GM23338 (cell line): ENCODE measurements at regions not wholly inside any gene's neighbourhood (a gene's known extent, or its start where the extent isn't known, plus 50 kb on each side); places are given as distances from the start of the nearest gene placed in this dataset.

ENCODE experiments used
- ATAC-seq: fragments of 200-7000 bp; cut with Tn5 transposase; 3 replicates; pipeline ENCODE4 v1.9.1; 2020
- DNase-seq: peaks from one replicate; pipeline ENCODE4 v3.0.0-alpha.2; 2015; ENCODE audit warnings: low spot score
- H2AFZ ChIP-seq: fragments of 200-600 bp; sonication (generic); 2 replicates; pipeline ENCODE4 v1.8.0; 2016; ENCODE audit warnings: antibody characterized with exemption, mild to moderate bottlenecking, moderate library complexity
- H3F3A ChIP-seq: fragments of 200-600 bp; sonication (generic); replicated peaks from 2 replicates; pipeline ENCODE4 v1.8.0; 2017; ENCODE audit warnings: antibody characterized with exemption, mixed run types, low read depth
- H3K27ac ChIP-seq: fragments of 200-600 bp; sonication (generic); 2 replicates; pipeline ENCODE4 v1.6.1; 2016; ENCODE audit warnings: low read depth
- H3K27me3 ChIP-seq: fragments of 200-600 bp; sonication (generic); 2 replicates; pipeline ENCODE4 v1.8.0; 2016; ENCODE audit warnings: mild to moderate bottlenecking, mixed run types, moderate library complexity; ENCODE audit not compliant: insufficient read depth
- H3K36me3 ChIP-seq: fragments of 200-600 bp; sonication (generic); 2 replicates; pipeline ENCODE4 v1.8.0; 2016; ENCODE audit warnings: mild to moderate bottlenecking; ENCODE audit not compliant: insufficient read depth
- H3K4me1 ChIP-seq: fragments of 200-600 bp; sonication (generic); 2 replicates; pipeline ENCODE4 v1.8.0; 2016; ENCODE audit warnings: mild to moderate bottlenecking, moderate library complexity; ENCODE audit not compliant: insufficient read depth
- H3K4me2 ChIP-seq: fragments of 200-600 bp; sonication (generic); 2 replicates; pipeline ENCODE4 v1.7.1; 2017; ENCODE audit warnings: mixed run types
- H3K4me3 ChIP-seq: fragments of 200-600 bp; sonication (generic); 2 replicates; pipeline ENCODE4 v1.6.1; 2016; ENCODE audit warnings: mixed run types
- H3K79me2 ChIP-seq: fragments of 200-600 bp; sonication (generic); replicated peaks from 2 replicates; pipeline ENCODE4 v1.8.0; 2017; ENCODE audit warnings: mild to moderate bottlenecking; ENCODE audit not compliant: insufficient read depth
- H3K9me2 ChIP-seq: fragments of 200-600 bp; sonication (generic); 2 replicates; pipeline ENCODE4 v1.8.0; 2017; ENCODE audit not compliant: insufficient read depth
- H4K20me1 ChIP-seq: fragments of 200-600 bp; sonication (generic); replicated peaks from 2 replicates; pipeline ENCODE4 v1.8.0; 2017; ENCODE audit warnings: mild to moderate bottlenecking; ENCODE audit not compliant: insufficient read depth
- H3K27ac Mint-ChIP-seq: 2 replicates; pipeline ENCODE4 v1.8.0; 2020; ENCODE audit warnings: inconsistent platforms, mild to moderate bottlenecking, moderate library complexity, mixed read lengths
- H3K27me3 Mint-ChIP-seq: 3 replicates; pipeline ENCODE4 v1.8.0; 2022; ENCODE audit warnings: low read depth, mild to moderate bottlenecking, moderate library complexity, mixed read lengths, inconsistent platforms; ENCODE audit not compliant: insufficient read depth, poor library complexity
- H3K36me3 Mint-ChIP-seq: 3 replicates; pipeline ENCODE4 v1.8.0; 2021; ENCODE audit warnings: low read depth, mild to moderate bottlenecking, inconsistent platforms, moderate library complexity, mixed read lengths
- H3K4me1 Mint-ChIP-seq: 3 replicates; pipeline ENCODE4 v1.8.0; 2020; ENCODE audit warnings: mild to moderate bottlenecking, inconsistent platforms, mixed read lengths
- H3K4me3 Mint-ChIP-seq: 3 replicates; pipeline ENCODE4 v1.8.0; 2021; ENCODE audit warnings: moderate library complexity, mild to moderate bottlenecking, inconsistent platforms, mixed read lengths
- H3K9me3 Mint-ChIP-seq: 3 replicates; pipeline ENCODE4 v1.8.0; 2020; ENCODE audit warnings: moderate library complexity, mild to moderate bottlenecking, inconsistent platforms, mixed read lengths
- EZH2 ChIP-seq: fragments of 200-600 bp; sonication (generic); IDR thresholded peaks from one replicate; pipeline ENCODE4 v1.8.0; 2017; ENCODE audit warnings: antibody characterized with exemption, mild to moderate bottlenecking, low read depth; ENCODE audit not compliant: unreplicated experiment
- NANOG ChIP-seq: IDR thresholded peaks from 2 replicates; pipeline ENCODE4 v1.6.1; 2016; ENCODE audit warnings: antibody characterized with exemption, borderline replicate concordance
- ZNF331 ChIP-seq: fragments of 250-450 bp; sonication (Bioruptor Pico); IDR thresholded peaks from 2 replicates; pipeline ENCODE4 v1.5.0; 2020; ENCODE audit warnings: low read depth, mild to moderate bottlenecking, moderate library complexity
- TF ChIP-seq, protein P1 (sequence below): fragments of 250-450 bp; sonication (Bioruptor Pico); IDR thresholded peaks from 2 replicates; pipeline ENCODE4 v1.5.0; 2020; ENCODE audit warnings: mild to moderate bottlenecking, moderate library complexity

DNA sequence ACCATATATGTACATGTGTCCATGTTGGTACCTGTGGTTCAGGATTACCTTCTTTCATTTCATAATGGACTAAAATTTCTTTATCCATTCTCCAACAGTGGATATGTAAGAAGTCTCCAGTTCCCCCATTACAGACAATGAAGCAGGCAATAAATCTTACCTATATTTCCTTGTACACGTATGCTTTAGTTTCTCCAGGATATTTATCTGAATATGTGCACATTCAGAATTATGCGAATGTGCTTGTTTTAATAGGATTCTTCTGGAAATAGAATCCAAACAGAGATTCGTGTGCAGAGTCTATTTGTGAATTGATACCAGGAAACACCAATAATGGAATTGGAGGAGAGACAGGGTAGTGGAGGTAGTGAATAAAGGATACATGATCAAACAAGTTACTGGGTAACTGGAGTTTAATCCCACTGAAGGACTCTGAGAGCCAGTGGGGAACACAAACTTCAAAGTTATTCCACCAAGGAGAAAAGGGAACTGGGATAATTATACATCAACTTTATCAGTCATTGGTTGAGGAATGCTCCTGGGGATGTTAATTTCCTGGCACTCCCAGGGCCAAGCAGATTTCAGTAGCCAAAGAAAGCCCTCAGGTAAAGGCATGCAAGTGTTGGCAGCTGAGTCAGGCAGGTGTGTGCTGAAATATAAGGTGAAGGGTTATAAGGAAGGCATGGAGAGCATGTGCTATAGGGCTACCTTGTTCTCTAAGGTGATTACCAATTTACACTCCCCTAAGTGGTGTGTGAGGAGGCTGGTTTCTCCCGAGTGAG is 374.9 kb upstream of the PBX1 start:
- H3K4me2 ChIP-seq: no peak overlapping the region

More for the DNA sequence above, 374.9 kb upstream of the PBX1 start:
- DNase-seq (no peak), ATAC-seq (no peak)
- H3K27ac ChIP-seq: no peak overlapping the region
- Mint-ChIP-seq H3K4me3 (no peak overlapping the region), H3K4me1 (peaks cover 3% of the 10 kb centered on the region; the same call in 1 of the 3 replicates), H3K27me3 (no peaks in the 10 kb centered on the region), H3K27ac (no peak overlapping the region), H3K36me3 (no peaks in the 10 kb centered on the region), H3K9me3 (no peaks in the 10 kb centered on the region)
- H3K9me2 ChIP-seq: no peaks in the 10 kb centered on the region
- H3K27me3 ChIP-seq: no peaks in the 10 kb centered on the region
- H3K4me3 ChIP-seq: no peak overlapping the region
- no peaks in the 10 kb centered on the region for H3K36me3 ChIP-seq
- H2AFZ ChIP-seq: no peak overlapping the region
- no peaks in the 10 kb centered on the region for H3F3A ChIP-seq
- no peaks in the 10 kb centered on the region for H3K4me1 ChIP-seq
- TF ChIP-seq EZH2: no peak
- TF ChIP-seq, protein P1, sequence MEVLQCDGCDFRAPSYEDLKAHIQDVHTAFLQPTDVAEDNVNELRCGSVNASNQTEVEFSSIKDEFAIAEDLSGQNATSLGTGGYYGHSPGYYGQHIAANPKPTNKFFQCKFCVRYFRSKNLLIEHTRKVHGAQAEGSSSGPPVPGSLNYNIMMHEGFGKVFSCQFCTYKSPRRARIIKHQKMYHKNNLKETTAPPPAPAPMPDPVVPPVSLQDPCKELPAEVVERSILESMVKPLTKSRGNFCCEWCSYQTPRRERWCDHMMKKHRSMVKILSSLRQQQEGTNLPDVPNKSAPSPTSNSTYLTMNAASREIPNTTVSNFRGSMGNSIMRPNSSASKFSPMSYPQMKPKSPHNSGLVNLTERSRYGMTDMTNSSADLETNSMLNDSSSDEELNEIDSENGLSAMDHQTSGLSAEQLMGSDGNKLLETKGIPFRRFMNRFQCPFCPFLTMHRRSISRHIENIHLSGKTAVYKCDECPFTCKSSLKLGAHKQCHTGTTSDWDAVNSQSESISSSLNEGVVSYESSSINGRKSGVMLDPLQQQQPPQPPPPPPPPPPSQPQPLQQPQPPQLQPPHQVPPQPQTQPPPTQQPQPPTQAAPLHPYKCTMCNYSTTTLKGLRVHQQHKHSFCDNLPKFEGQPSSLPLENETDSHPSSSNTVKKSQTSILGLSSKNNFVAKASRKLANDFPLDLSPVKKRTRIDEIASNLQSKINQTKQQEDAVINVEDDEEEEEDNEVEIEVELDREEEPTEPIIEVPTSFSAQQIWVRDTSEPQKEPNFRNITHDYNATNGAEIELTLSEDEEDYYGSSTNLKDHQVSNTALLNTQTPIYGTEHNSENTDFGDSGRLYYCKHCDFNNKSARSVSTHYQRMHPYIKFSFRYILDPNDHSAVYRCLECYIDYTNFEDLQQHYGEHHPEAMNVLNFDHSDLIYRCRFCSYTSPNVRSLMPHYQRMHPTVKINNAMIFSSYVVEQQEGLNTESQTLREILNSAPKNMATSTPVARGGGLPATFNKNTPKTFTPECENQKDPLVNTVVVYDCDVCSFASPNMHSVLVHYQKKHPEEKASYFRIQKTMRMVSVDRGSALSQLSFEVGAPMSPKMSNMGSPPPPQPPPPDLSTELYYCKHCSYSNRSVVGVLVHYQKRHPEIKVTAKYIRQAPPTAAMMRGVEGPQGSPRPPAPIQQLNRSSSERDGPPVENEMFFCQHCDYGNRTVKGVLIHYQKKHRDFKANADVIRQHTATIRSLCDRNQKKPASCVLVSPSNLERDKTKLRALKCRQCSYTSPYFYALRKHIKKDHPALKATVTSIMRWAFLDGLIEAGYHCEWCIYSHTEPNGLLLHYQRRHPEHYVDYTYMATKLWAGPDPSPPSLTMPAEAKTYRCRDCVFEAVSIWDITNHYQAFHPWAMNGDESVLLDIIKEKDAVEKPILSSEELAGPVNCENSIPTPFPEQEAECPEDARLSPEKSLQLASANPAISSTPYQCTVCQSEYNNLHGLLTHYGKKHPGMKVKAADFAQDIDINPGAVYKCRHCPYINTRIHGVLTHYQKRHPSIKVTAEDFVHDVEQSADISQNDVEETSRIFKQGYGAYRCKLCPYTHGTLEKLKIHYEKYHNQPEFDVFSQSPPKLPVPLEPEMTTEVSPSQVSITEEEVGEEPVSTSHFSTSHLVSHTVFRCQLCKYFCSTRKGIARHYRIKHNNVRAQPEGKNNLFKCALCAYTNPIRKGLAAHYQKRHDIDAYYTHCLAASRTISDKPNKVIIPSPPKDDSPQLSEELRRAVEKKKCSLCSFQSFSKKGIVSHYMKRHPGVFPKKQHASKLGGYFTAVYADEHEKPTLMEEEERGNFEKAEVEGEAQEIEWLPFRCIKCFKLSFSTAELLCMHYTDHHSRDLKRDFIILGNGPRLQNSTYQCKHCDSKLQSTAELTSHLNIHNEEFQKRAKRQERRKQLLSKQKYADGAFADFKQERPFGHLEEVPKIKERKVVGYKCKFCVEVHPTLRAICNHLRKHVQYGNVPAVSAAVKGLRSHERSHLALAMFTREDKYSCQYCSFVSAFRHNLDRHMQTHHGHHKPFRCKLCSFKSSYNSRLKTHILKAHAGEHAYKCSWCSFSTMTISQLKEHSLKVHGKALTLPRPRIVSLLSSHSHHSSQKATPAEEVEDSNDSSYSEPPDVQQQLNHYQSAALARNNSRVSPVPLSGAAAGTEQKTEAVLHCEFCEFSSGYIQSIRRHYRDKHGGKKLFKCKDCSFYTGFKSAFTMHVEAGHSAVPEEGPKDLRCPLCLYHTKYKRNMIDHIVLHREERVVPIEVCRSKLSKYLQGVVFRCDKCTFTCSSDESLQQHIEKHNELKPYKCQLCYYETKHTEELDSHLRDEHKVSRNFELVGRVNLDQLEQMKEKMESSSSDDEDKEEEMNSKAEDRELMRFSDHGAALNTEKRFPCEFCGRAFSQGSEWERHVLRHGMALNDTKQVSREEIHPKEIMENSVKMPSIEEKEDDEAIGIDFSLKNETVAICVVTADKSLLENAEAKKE: no peak
- TF ChIP-seq NANOG: no peak
- no peak for TF ChIP-seq ZNF331 (CRISPR knock-in tag)
- H3K79me2 ChIP-seq: no peaks in the 10 kb centered on the region
- no peaks in the 10 kb centered on the region for H4K20me1 ChIP-seq
